DMS53 treated with DMSO at 0.1 percent for 48 hours (cell line): ENCODE measurements at regions not wholly inside any gene's neighbourhood (a gene's known extent, or its start where the extent isn't known, plus 50 kb on each side); places are given as distances from the start of the nearest gene placed in this dataset.
"Not testable (repeated sequence)": the region's sequence is repeated elsewhere in the genome, so short reads cannot be mapped to it uniquely, and the experiment has no call there.

Experiments used
- DNase-seq: peaks from one replicate; lab custom pipeline; 2025; ENCODE audit not compliant: unreplicated experiment; lab: John Stamatoyannopoulos, UW

DNA sequence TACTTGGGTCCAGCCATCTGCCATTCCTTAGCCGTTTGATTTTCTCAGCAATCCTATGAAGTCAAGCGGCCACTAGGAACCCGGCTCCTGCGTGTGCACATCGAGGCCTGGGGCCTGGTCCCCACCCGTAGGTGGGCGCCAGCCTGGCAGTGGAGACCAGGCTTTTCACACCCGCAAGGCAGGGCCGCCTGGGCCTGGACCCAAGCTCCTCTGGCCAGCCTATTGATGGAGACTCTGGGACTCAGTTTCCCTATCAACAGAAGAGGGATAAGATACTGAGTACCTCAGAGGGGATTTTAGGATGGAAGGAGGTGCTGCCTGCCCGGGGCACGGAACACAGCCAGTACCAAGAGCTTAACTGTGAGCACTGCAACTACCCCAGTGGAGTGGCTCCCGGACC lies 104.3 kb upstream of the C14orf180 start:
- DNase-seq: no peak

DNA sequence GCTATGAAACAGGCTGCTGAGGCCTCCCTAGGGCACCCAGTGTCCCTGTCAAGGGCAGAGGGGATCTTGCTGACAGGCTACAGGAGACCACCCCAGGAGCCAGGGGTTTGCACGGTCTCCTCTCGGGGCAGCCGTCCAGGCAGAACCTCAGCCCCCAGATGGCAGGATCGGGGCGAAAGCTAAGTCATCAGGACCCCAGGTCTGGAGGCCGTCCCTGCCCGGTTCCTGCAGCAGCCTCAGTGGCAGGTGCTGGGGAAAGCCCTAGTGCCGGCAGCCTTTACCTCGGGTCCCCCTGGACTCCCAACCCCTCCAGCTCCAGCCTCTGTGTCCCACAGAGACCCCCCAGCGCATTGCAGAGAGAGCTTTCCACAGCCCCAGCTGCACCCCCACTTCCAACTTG lies 103.8 kb upstream of the C14orf180 start:
- DNase-seq: no peak

DNA sequence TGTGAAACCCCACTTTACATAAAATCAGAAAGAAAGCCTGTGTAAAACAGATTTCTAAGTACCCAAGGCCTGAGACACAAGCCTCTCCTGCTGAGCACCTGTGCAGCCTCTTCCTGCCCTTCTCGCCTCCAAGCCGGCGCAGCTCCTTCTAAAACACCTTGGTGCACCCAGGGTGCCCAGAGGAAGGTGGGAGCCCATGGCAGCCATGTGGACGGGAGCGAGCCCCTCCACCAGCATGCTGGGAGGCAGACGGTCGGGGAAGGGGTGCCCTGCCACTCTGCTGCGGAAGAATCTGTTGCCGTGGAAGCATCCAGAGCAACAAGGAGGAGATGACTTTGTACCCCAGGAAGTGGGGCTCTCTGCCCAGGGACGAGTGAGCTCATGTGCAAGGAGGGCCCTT lies 103.1 kb upstream of the C14orf180 start:
- DNase-seq: no peak

DNA sequence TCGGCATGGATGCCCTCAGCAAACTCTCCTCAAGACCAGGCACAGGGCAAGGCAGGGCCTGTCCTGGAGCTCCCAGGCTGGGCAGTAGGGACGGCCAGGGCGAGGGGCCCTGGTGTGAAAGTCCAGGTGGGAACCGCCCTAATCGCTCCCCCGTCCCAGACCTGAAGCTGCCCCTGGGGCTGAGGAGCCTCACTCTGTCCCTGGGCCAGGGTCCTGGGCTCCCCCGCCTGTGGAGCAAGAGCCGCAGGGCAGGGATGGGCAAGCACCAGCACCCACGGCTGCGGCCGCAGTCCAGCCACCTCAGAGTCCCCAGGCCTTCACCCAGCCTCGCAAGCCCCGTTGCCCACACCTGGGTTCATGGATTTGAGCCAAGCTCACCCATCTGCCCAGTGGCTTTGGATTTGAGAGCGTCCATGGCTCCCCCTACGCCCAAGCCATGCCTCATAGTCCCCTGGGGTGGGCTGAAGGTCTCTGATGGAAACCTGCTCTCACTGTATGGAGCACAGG lies 102.4 kb upstream of the C14orf180 start:
- no peak for DNase-seq

DNA sequence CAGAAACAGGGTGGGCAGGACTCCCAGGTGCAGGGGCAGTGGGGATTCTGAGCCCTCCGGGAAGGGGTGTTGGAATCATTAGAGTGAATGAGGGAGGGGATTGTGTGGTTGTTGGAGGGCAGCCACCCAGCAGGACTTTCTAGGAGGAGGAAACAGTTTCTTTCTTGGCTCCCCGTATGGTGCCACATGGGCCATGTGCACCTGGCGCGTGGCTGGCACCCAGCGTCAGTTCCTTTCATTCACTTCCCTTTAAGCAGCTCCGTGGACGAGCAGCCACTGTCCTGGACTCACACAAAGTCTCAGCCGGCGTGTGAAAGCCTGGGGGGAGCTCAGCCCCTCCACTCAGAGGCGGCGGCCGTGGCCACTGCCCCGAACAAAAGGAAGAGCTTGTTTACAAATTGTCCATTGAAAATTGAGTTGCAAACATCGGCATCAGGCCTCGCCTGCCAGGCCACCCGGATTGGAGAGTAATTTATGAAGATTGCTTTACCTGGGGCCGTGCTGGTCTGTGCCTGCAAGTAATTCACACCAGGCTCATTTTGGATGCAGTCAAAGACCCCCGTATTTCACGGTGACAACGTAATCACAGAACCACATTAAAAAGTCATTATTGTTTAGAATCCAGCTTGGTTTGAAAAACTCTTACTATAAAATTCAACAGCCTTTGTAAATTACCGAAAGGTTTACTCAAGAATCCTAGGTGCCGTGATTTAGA lies 101.7 kb upstream of the C14orf180 start:
- no peak for DNase-seq

DNA sequence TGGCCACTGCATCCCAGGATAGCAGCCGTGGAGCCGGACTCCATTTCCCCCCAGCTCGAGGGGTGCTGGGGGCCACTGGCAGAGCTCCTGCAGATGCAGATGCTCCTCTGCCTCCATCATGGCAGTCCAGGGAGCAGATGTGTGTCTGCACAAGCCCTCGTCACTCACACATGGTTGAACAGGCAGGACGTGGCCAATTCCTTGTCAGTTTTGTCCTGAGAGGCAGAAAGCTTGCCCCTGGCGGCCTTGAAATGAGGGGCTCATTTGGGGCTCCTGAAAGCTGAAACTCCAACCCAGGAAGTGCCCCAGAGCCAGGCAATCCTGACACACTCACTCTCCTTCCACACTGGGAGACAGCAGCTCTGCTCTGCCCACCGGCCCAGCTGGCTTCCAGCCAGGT lies 100.9 kb upstream of the C14orf180 start:
- no peak for DNase-seq

DNA sequence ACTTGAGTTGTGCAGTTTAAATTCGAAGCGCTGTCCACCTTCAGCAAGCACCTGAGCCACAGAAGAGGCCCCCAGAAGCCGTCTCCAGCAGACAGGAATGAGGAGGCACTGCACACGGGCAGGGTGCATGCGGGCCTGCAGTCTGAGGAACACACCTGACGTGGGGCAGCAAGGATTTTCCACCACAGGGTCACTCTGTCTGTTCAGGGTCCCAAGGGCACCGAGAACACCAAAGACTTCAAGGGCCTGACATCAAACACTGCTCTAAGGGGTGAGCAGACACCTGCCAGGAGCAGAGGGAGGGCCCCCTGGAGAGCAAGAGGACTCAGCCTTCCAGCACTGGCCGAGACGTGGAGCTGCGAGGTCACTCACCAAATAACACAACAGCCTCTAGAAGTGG lies 99.7 kb upstream of the C14orf180 start:
- DNase-seq: no peak

DNA sequence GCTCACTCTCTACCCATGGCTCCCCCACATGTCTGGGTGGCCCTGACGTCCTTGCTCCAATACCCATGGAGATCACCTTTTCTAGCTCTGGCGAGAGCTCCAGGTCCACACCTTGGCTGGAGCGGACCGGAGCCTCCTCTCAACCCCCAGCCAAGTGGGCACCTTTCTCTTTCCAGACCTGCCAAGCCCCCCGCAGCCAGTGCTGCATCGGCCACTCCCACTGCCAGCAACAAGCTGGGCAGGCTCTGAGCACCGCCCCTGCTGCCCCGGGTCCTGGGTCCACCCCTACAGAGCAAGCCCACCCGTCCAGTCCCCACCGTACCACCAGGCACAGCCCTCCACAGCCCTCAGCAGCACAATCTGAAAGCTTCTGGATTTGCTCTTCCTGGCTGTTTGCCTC lies 98.2 kb upstream of the C14orf180 start:
- no peak for DNase-seq

DNA sequence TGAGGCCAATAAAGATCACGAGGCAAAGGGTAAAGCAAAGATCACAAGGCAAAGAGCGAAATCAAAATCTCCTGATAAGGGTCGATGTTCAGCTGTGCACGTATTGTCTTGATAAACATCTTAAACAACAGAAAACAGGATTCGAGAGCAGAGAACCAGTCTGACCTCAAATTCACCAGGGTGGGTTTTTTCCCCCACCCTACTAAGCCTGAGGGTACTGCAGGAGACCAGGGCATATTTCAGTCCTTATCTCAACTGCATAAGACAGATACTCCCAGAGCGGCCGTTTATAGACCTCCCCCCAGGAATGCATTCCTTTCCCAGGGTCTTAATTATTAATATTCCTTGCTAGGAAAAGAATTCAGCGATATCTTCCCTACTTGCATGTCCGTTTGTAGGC lies 97.5 kb upstream of the C14orf180 start:
- DNase-seq: not testable (repeated sequence)

DNA sequence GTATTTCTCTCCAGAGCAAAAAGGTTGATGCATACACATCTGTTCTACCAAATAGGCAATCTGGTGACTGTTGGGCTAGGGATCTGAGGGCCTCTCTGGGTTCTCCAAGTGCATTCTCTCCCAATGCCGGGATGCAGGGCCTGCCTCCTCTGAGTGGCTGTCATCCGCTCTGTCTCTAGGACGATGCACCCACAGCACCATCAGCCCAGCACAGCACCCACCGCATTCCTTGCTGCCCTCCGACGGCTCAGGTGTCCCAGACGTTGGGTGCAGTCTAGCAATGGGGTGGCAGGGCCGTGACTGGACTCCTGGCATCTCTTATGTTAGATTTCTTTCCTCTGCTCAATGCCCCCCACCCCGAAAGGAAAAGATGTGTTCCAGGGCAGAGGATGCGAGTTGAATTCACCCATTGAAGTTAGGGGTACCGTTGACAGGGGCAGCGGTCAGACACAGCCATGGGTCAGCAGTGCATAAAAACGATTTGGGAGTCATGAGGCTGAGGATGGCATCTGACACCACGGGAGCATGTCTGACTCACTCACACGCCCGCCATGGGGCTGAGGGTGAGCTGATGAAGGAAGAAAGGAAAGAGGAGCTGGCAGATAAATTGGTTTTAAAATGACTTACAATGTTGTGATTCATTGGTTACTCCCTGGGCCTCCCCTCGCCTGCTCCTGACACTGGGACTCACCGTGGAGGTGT lies 93.2 kb upstream of the C14orf180 start:
- DNase-seq: no peak

DNA sequence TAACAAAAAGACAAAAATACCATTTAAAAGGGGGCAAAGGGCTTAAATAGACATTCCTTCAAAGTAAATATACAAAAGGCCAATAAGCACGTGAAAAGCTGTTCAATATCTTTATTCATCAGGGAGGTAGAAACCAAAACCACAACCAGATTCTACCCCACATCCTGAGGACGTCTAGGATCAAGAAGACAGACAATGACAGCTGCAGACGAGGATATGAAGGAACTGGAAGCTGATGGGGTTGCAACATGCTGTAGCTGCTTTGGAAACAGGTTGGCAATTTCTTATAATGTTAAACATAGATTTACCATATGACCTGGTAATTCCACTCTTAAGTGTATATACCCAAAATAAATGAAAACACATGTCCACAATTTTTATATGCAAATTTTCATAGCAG lies 85.1 kb upstream of the C14orf180 start:
- no peak for DNase-seq

DNA sequence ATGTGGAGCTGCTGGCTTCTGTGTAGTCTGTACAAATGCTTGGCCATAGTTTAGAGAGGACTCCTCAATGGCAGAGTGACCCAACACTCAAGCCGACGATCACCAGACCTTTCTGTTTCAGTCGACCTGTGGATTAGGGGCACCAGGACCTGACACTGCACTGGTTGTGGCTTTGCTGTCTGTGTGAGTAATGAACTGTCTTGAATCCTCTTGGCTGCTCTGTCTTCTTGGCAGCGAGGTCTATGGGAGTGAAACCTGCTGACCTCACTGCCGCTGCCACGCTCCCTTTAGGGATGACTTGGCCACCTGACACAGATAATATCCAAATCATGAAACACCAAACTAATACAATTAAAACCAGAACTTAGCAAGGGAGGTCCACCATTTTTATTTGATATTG lies 83.5 kb upstream of the C14orf180 start:
- no peak for DNase-seq

DNA sequence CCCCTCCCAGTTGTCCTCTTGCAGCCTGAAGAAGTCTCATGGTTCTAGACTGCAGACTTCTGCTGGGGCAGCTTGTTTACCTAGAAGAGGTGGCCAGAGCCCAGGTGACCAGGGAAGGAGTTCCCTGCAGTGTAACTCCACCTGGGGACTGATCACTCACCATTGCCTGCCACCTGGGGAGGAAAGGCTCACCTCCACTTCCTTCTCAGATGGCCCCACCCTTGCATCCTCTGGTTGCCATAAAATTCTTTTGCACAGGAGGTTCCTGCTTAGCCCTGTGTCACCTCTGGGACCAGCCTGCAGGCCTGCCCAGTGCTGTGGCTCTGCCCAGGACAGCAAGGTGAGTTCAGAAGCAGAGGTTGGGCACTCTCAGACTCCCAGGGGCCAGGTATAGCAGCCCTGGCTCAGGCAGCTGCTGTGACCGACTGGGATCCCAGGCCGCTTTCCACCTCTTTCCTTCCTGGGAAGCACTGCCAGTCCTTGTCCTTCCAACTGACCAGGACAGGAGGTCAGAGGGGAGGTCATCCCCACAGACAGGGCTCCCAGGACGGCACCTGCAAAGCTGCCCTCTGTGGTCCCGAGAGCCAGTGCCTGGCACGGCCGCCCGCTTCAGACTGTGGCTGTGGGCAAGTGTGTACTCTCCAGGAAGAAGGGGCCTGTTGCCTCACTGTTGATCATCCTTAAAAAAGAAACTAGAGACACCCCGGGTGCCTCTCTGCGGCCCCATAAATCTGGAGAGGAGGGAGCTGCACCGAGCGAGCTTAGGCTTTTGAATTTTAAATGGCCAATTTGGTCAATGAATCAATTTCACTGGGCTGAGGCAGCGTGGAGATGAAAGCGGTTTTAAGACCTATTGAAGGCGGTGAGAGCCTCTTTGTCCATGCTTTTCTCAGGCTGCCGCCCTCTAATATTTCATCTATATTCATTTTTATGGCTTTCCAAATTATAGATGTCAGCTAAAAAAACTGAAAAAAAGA lies 79.5 kb upstream of the C14orf180 start:
- DNase-seq: no peak

DNA sequence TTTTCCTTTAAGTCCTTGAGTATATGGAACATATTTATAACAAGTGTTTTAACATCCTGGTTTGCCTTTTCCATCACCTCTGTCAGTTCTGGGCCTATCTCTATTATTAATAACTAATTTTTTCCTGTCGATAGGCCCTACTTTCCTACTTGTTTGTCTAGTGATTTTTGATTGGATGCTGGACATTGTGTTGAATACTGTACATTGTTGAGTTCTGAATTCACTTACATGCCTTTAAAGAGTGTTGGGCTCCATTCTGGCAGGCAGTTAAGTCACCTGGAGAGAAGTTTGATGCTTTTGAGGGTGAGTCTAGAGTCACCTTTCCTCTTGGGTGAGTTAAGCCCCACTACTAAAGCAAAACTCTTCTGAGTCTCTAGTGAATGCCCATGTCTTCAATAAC lies 77.5 kb upstream of the C14orf180 start:
- DNase-seq: no peak

DNA sequence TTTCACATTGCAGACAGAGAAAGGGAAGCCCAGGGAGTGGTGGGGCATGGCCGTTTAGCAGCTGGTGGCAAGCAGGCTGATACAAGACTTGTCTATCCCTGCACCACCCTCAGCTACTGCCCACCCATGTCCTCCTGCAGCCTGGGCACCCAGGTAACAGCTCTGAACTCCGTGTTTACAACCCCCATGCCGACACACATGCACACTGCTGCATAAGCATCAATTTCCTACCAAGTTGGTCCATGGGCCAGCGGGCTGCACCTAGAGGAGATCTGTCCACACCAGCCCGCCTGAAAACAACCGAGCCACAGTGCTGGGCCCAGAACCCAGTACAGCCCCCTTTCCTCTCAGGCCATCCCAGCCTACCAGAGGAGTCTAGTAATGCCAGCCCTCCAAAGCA lies 75.9 kb upstream of the C14orf180 start:
- no peak for DNase-seq

DNA sequence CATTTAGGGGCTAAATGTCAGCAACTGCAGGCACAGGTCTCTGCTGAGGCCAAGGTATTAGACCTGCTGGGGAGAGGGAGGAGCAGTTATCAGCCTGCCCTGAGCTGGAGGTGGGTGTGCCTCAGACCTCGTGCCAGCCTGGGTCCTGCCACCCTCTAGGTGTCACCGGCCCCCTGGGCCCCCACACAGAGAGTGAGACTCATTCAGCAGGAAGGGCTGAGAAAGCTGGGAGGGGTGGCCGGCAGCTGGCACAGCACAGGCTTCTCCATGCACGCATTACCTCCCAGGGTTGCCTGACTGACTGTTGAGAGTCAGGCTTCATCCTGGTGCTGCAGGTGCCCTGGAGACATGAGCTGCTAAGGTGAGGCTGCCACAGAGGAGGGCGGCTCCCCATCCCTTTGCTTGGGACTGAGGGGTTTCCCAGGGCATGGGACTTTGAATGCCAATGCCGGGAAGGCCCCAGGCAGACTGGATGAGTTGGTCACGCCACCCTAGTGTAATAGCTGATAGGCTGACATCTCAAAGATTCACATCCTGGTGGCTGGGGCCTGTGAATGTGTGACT lies 75.3 kb upstream of the C14orf180 start:
- DNase-seq: no peak

DNA sequence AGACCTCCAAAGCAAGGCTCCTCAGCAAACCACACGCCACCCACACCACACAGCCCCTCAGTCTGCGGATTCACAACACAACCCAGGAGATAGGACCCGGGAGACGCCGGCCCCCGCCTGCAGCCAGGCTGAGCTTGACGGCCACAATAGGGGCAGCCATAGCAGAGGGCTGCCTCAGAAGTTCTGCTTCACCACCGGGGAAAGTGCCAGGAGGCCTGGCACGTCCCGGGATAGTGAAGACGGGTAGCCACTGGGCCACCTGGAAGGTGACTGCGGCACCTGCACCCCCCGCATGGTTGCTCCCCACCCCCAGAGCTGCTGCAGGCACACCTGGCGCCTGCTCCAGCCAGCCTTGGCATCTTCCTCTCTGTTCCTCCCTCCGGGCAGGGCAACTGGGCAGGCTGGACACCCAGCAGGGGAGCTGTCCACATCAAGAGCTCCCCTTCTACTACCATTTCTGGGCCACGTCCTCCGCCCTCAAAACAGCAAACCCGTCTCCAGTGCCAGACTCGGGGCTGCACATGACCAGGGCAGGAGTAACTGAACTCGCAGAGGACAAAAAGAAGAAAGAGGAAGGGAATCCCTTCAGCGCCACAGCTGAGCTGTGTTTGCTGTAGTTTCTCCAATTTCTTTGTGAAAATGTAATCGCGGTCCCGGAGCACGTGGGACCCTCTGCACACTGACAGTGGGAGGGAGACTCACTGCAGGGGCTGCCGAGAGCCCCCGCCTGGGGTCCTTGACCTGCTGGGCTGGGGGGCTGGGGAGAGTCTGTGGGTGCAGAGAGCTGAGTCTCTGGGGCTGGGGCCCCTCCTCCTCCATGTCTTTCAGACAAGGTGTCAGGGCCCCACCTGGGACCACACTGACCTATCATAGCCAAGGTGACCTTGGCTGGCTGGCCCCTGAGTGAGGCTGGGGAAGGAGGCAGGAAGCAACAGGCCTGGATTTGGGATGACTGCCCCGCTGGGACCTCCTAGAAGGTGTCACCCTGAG lies 74.2 kb upstream of the C14orf180 start:
- DNase-seq: no peak

DNA sequence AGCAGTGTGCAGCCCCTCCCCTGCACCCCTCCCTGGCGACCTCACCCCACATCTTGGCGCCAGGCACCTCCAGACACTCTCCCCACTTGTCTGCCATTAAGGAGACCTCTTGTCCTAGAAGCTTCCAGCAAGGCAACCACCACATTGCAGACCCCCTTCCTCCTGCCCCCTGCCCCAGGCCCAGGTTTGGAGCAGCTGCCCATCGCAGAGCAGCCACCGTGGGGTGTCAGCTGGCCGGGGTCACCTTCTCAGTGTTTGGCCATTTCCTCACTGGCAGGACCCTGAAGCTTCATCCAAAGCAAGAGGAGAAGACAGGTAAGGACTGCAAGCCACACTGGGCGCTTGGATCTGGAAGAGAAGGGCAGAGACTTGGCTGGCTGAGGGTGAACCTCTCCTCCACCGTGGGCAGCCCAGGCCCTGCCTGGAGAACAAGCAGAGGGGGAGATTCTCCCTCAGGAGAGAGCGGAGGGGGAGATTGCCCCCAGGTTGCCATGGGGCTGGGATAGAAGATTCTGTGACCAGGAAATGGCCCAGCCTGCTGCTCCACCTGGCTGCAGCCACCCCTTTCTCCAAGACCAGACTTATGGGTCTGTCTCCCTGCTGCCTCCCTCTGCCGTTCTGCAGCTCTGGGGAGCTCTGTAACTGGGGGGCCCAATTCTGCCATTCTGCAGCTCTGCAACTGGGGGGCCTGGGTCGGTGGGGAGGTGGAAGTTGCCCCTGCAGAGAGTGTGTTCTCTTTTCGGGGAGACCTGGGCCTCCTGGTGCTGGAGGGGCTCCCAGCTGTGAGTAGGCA lies 72.9 kb upstream of the C14orf180 start:
- DNase-seq: no peak

DNA sequence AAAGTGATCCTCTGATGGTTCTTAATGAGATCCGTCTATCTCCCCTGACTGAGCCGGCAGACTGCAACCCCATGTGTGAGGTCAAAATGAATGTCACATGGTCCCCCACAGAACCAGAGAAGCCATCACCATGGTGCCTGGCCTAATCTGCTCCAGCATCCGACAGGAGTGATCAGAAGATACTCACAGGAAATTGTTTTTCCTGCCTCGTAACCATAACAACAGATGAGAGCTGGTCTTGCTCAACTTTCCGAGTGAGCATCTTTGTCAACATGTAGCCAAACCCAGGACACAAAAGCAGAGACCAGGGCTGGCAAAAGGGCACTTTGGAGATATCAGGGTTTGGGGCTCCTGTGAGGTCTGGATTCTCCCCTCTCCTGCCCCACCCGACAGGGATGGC lies 72.1 kb upstream of the C14orf180 start:
- DNase-seq: no peak
